ENCODE measurements at regions not wholly inside any gene's neighbourhood (a gene's known extent, or its start where the extent isn't known, plus 50 kb on each side); places are given as distances from the start of the nearest gene placed in this dataset.
"Not testable (repeated sequence)": the region's sequence is repeated elsewhere in the genome, so short reads cannot be mapped to it uniquely, and the experiment has no call there.

DNA sequence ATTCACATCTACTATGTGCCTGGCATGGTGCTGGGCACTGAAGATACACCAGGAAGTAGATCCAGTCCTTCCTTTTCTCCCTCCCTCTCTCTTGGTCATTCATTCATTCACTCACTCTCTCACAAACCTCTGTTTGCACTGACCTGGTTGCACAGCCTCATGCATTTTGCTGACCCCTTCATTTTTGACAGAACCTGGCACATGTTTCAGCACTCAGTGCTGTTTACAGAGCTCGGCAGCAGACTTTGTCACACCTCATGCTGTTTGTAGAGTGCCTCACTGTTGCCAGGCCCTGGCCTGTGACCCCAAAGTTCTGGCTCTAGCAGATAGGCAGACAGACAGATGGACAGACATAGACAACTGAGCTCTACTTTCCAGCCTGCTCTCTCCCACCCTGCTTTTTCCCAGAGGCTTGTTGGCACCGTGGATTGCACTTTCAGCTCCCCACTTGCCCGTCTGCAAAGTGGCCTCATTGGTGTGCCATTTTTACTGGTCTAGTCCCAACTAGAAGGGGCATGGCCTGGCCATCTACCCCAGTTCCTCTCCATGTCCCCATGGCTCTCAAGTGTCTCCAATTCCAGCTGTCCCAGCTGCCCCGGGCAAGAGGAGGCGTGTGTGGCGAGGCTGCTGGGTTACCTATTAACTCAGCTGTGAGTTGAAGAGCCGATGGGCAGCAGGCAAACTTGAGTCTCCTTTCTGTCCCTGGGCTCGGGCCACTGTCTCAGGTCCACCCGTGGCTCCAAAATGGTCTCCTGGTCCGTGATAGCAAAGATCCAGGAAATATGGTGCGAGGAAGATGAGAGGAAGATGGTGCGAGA is 277.0 kb upstream of the TEKT4 start:
- H3K14ac ChIP-seq (ENCODE audit: insufficient read depth, low read length); H2BK15ac ChIP-seq (ENCODE audit: low read depth, low read length); H3K4ac ChIP-seq (ENCODE audit: low read depth, low read length); H4K91ac ChIP-seq (ENCODE audit: insufficient read length, low read depth, low read length); H3K27ac Mint-ChIP-seq; H3K4me3 Mint-ChIP-seq; H3K27me3 Mint-ChIP-seq (ENCODE audit: low read depth); H3K4me2 ChIP-seq (ENCODE audit: insufficient read depth, insufficient read length, low read length); H2AFZ ChIP-seq (ENCODE audit: low read length); DNase-seq; H2AK5ac ChIP-seq (ENCODE audit: insufficient read length, low read length); H4K20me1 ChIP-seq (ENCODE audit: control insufficient read depth, insufficient read depth, insufficient read length); H3K9ac ChIP-seq (ENCODE audit: extremely low read depth, insufficient read length, low read length); H3K23me2 ChIP-seq (ENCODE audit: insufficient read length, low read depth, low read length, poor library complexity, severe bottlenecking); H3K4me1 ChIP-seq (ENCODE audit: insufficient read depth, low read length); H4K8ac ChIP-seq (replicated peaks; ENCODE audit: insufficient read length, low read depth, low read length); H3K27me3 ChIP-seq (ENCODE audit: insufficient read depth, low read length); H2BK20ac ChIP-seq (ENCODE audit: low read depth, low read length, poor library complexity, severe bottlenecking); H3K56ac ChIP-seq (ENCODE audit: insufficient read length, low read depth, low read length); H3K18ac ChIP-seq (ENCODE audit: insufficient read length, low read depth, low read length); H3K23ac ChIP-seq (ENCODE audit: insufficient read length, low read depth, low read length); H2BK12ac ChIP-seq (ENCODE audit: insufficient read length, low read depth, low read length); H2BK120ac ChIP-seq (ENCODE audit: low read depth, low read length, poor library complexity, severe bottlenecking); H3K79me2 ChIP-seq (ENCODE audit: insufficient read depth, low read length); H3K27ac ChIP-seq (ENCODE audit: insufficient read length, low read depth, low read length); H4K5ac ChIP-seq (ENCODE audit: insufficient read length, low read depth, low read length); H3T11ph ChIP-seq (ENCODE audit: low read length); H3K4me1 Mint-ChIP-seq; H3K79me1 ChIP-seq (ENCODE audit: insufficient read depth, low read depth, low read length, poor library complexity, severe bottlenecking); H2BK5ac ChIP-seq (ENCODE audit: insufficient read length, low read length): not testable (repeated sequence)
- H3K36me3 Mint-ChIP-seq (ENCODE audit: insufficient read depth in 1 of 3, low read depth in 3 of 3): peaks cover 15 to 29% (median 18%) of the 10 kb centered on the region in 3 experiments
- H3K9me3 Mint-ChIP-seq: peaks cover 79 to 86% of the 10 kb centered on the region in 2 experiments
- H3K9me3 ChIP-seq (ENCODE audit: control insufficient read depth, low read depth, low read length): peaks cover 24% of the 10 kb centered on the region
- WGBS (ENCODE audit: extremely low coverage, insufficient read length, low lambda C conversion rate): no CpG with 5 or more reads among the region's 12 CpGs

DNA sequence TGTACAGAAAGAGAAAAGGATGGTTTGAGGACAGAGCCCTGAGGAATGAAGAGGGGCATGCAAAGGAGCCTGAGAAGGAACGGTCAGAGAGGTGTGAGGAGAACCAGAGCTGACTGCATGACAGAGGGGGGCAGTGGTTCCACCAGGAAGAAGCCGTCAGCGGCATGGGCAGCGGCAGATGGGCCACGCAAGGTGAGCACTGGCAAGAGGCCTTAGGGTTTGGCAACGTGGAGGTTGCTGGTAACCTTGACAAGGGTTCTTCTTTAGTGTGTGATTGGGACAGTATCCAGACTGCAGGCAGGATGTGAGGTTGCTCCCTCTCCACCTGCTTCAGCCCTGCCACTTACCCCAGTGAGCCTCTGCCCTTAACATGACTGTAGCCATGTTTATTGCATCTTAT is 275.3 kb upstream of the TEKT4 start:
- H3K79me1 ChIP-seq (ENCODE audit: insufficient read depth, low read depth, low read length, poor library complexity, severe bottlenecking); H3K4me2 ChIP-seq (ENCODE audit: insufficient read depth, insufficient read length, low read length); H3K27ac ChIP-seq (ENCODE audit: insufficient read length, low read depth, low read length); H2BK5ac ChIP-seq (ENCODE audit: insufficient read length, low read length); H3K9ac ChIP-seq (ENCODE audit: extremely low read depth, insufficient read length, low read length); H3K27me3 ChIP-seq (ENCODE audit: insufficient read depth, low read length); H4K91ac ChIP-seq (ENCODE audit: insufficient read length, low read depth, low read length); H2BK15ac ChIP-seq (ENCODE audit: low read depth, low read length); H3K4me3 Mint-ChIP-seq; H3T11ph ChIP-seq (ENCODE audit: low read length); H4K20me1 ChIP-seq (ENCODE audit: control insufficient read depth, insufficient read depth, insufficient read length); DNase-seq; H3K4ac ChIP-seq (ENCODE audit: low read depth, low read length); H3K27ac Mint-ChIP-seq; H2BK120ac ChIP-seq (ENCODE audit: low read depth, low read length, poor library complexity, severe bottlenecking); H3K23me2 ChIP-seq (ENCODE audit: insufficient read length, low read depth, low read length, poor library complexity, severe bottlenecking); H3K23ac ChIP-seq (ENCODE audit: insufficient read length, low read depth, low read length); H3K56ac ChIP-seq (ENCODE audit: insufficient read length, low read depth, low read length); H3K27me3 Mint-ChIP-seq (ENCODE audit: low read depth); H2AK5ac ChIP-seq (ENCODE audit: insufficient read length, low read length); H3K4me1 Mint-ChIP-seq; H3K18ac ChIP-seq (ENCODE audit: insufficient read length, low read depth, low read length); H4K5ac ChIP-seq (ENCODE audit: insufficient read length, low read depth, low read length); H3K4me1 ChIP-seq (ENCODE audit: insufficient read depth, low read length); H2BK12ac ChIP-seq (ENCODE audit: insufficient read length, low read depth, low read length); H2BK20ac ChIP-seq (ENCODE audit: low read depth, low read length, poor library complexity, severe bottlenecking); H2AFZ ChIP-seq (ENCODE audit: low read length); H3K79me2 ChIP-seq (ENCODE audit: insufficient read depth, low read length); H4K8ac ChIP-seq (replicated peaks; ENCODE audit: insufficient read length, low read depth, low read length); H3K14ac ChIP-seq (ENCODE audit: insufficient read depth, low read length): not testable (repeated sequence)
- peaks cover 83 to 92% of the 10 kb centered on the region in 2 experiments for H3K9me3 Mint-ChIP-seq
- WGBS (ENCODE audit: extremely low coverage, insufficient read length, low lambda C conversion rate): no CpG with 5 or more reads among the region's 6 CpGs
- peaks cover 17 to 34% (median 22%) of the 10 kb centered on the region in 3 experiments for H3K36me3 Mint-ChIP-seq (ENCODE audit: insufficient read depth in 1 of 3, low read depth in 3 of 3)
- peaks cover 24% of the 10 kb centered on the region for H3K9me3 ChIP-seq (ENCODE audit: control insufficient read depth, low read depth, low read length)
